Gastrocnemius medialis (tissue), 4 donors: ENCODE measurements at regions not wholly inside any gene's neighbourhood (a gene's known extent, or its start where the extent isn't known, plus 50 kb on each side); places are given as distances from the start of the nearest gene placed in this dataset.

Experiments
- ATAC-seq, 2 donors: fragments of 150-250 bp; one replicate each; pipeline ENCODE4 v1.9.1; 2016
- DNase-seq, 2 donors: peaks; one replicate each; pipeline ENCODE4 v3.0.0-alpha.2; 2019
- H3K27ac ChIP-seq, 4 donors: fragments of 200-600 bp; sonication (generic); 1 replicate in 1 of 4; 2 replicates in 3 of 4; pipeline ENCODE4 v1.5.1; 2016 to 2018; ENCODE audit warnings: mild to moderate bottlenecking in 2 of 4, moderate library complexity in 1 of 4
- H3K27me3 ChIP-seq, 3 donors: fragments of 200-600 bp; sonication (generic) in 2 of 3; 1 replicate in 1 of 3; 2 replicates in 2 of 3; pipeline versions ENCODE4 v1.5.1 to v1.6.0; 2016 to 2019; ENCODE audit warnings: mild to moderate bottlenecking in 1 of 3, moderate library complexity in 1 of 3
- H3K36me3 ChIP-seq, 2 donors: fragments of 200-600 bp; sonication (generic) in 1 of 2; one replicate each; pipeline ENCODE4 v1.5.1; 2017 to 2018
- H3K4me1 ChIP-seq, 2 donors: fragments of 200-600 bp; sonication (generic) in 1 of 2; one replicate each; pipeline ENCODE4 v1.5.1; 2016 to 2017; ENCODE audit warnings: mild to moderate bottlenecking in 2 of 2
- H3K4me3 ChIP-seq, 4 donors: fragments of 200-600 bp; sonication (generic) in 3 of 4; 1 replicate in 1 of 4; 2 replicates in 3 of 4; pipeline ENCODE4 v1.5.1; 2016 to 2019; ENCODE audit warnings: mild to moderate bottlenecking in 2 of 4
- H3K9me3 ChIP-seq, 3 donors: fragments of 200-600 bp; sonication (generic) in 2 of 3; 1 replicate in 1 of 3; 2 replicates in 2 of 3; pipeline ENCODE4 v1.5.1; 2016 to 2019
- POLR2A ChIP-seq, 2 donors: fragments of 450-650 bp; IDR thresholded peaks; one replicate each; pipeline ENCODE4 v1.6.1; 2017; ENCODE audit warnings: antibody characterized with exemption in 2 of 2, mild to moderate bottlenecking in 2 of 2, moderate library complexity in 2 of 2
- in situ Hi-C, 4 donors: fragments of 200-750 bp; cut with MboI; loops; one replicate each; pipeline versions ENCODE4 v1.15.0 to v1.8.0; 2017; ENCODE audit warnings: low sequenced_read_pairs in 4 of 4
- intact Hi-C: fragments of 100-400 bp; cut with DNase I; formaldehyde crosslinking; loops from one replicate; pipeline ENCODE4 v1.15.1; 2023; ENCODE audit warnings: low total_unique reads
- TF ChIP-seq, protein P1 (sequence below), 5 experiments: fragments of 450-650 bp in 3 of 5; fragments of 200-600 bp in 2 of 5; sonication (generic) in 2 of 5; IDR thresholded peaks in 4 of 5; conservative IDR thresholded peaks in 1 of 5; 1 replicate in 4 of 5; 2 replicates in 1 of 5; pipeline ENCODE4 v1.5.1; 2016 to 2019; ENCODE audit warnings: antibody characterized with exemption in 5 of 5, mild to moderate bottlenecking in 3 of 5, moderate library complexity in 3 of 5

DNA sequence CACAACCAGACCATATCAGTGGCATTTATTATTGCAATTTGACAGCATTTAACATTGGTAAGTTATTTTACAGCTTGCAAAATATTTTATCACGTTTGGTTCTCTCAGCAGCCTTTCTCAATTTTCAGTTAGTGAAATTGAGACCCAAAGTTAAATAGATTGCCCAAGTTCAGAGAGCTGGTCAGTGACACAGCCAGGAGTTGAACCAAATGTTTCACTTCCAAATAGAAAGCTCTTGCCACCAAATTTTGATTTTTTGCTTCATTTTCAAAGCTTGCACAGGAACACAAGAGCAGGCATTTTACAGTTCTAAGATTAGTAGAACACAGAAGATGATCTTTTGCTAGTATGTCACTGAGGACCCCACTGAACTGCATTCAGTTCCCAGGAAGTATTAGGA lies 271.5 kb upstream of the C9orf72 start:
- H3K36me3 ChIP-seq = no peaks in the 10 kb centered on the region
- no peak for TF ChIP-seq POLR2A (IDR thresholded peaks at IDR 0.05)
- TF ChIP-seq, protein P1, sequence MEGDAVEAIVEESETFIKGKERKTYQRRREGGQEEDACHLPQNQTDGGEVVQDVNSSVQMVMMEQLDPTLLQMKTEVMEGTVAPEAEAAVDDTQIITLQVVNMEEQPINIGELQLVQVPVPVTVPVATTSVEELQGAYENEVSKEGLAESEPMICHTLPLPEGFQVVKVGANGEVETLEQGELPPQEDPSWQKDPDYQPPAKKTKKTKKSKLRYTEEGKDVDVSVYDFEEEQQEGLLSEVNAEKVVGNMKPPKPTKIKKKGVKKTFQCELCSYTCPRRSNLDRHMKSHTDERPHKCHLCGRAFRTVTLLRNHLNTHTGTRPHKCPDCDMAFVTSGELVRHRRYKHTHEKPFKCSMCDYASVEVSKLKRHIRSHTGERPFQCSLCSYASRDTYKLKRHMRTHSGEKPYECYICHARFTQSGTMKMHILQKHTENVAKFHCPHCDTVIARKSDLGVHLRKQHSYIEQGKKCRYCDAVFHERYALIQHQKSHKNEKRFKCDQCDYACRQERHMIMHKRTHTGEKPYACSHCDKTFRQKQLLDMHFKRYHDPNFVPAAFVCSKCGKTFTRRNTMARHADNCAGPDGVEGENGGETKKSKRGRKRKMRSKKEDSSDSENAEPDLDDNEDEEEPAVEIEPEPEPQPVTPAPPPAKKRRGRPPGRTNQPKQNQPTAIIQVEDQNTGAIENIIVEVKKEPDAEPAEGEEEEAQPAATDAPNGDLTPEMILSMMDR (IDR thresholded peaks at IDR 0.05 in 4 of 5, conservative IDR thresholded peaks at IDR 0.05 in 1 of 5) = no peak
- no peaks in the 10 kb centered on the region for H3K9me3 ChIP-seq
- DNase-seq (no peak), ATAC-seq (no peak)
- intact Hi-C loops = no loop called here
- H3K27me3 ChIP-seq = no peaks in the 10 kb centered on the region
- no peak overlapping the region for H3K27ac ChIP-seq
- no peaks in the 10 kb centered on the region for H3K4me1 ChIP-seq
- in situ Hi-C loops = no loop called here
- no peak overlapping the region for H3K4me3 ChIP-seq

- H3K4me1 ChIP-seq = no peaks in the 10 kb centered on the region
- no peak for TF ChIP-seq POLR2A (IDR thresholded peaks at IDR 0.05)
- TF ChIP-seq, protein P1 (IDR thresholded peaks at IDR 0.05 in 4 of 5, conservative IDR thresholded peaks at IDR 0.05 in 1 of 5) = no peak
- no peaks in the 10 kb centered on the region for H3K27me3 ChIP-seq
- H3K36me3 ChIP-seq = no peaks in the 10 kb centered on the region
- DNase-seq (no peak), ATAC-seq (no peak)
- no peak overlapping the region for H3K27ac ChIP-seq
- in situ Hi-C loops = no loop called here
- no peak overlapping the region for H3K4me3 ChIP-seq
- H3K9me3 ChIP-seq = no peaks in the 10 kb centered on the region
- intact Hi-C loops = no loop called here
Measured at GRCh38 chr9:27847380-27847779, 274.1 kb upstream of the C9orf72 start.

- no peak for TF ChIP-seq POLR2A (IDR thresholded peaks at IDR 0.05)
- TF ChIP-seq, protein P1 (IDR thresholded peaks at IDR 0.05 in 4 of 5, conservative IDR thresholded peaks at IDR 0.05 in 1 of 5) = no peak
- Histone ChIP-seq H3K4me3 (no peak overlapping the region), H3K36me3 (no peaks in the 10 kb centered on the region), H3K27ac (no peak overlapping the region), H3K27me3 (no peaks in the 10 kb centered on the region), H3K4me1 (no peaks in the 10 kb centered on the region), H3K9me3 (no peaks in the 10 kb centered on the region)
- intact Hi-C loops = no loop called here
- DNase-seq (no peak), ATAC-seq (no peak)
- in situ Hi-C loops = no loop called here
Measured at GRCh38 chr9:27847818-27848217, 274.5 kb upstream of the C9orf72 start.

DNA sequence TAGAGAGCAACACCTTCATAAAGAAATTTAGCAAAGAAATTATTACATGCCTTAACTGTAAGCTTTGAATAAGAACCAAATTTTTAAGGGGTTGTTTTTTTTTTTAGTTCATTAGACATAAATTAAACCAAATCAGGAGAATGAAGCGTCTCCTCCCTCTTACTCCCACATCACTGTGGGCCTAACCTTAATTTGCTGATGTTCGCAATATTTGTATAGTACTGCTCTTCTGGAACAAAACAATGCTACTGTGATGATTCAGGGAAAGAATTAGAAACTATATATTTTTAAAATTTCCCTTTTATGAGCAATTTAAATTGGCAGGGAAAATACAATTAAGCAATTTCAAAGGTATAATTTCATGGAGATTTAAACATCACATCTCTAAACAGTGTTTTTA lies 275.0 kb upstream of the C9orf72 start:
- ATAC-seq (no peak), DNase-seq (no peak)
- no peak for TF ChIP-seq POLR2A (IDR thresholded peaks at IDR 0.05)
- TF ChIP-seq, protein P1 (IDR thresholded peaks at IDR 0.05 in 4 of 5, conservative IDR thresholded peaks at IDR 0.05 in 1 of 5) = no peak
- Histone ChIP-seq H3K4me3 (no peak overlapping the region), H3K4me1 (no peaks in the 10 kb centered on the region), H3K27ac (no peak overlapping the region), H3K36me3 (no peaks in the 10 kb centered on the region), H3K9me3 (no peaks in the 10 kb centered on the region), H3K27me3 (no peaks in the 10 kb centered on the region)
- intact Hi-C loops (no loop called here), in situ Hi-C loops (no loop called here)

GRCh38 chr9:27851858-27852257 lies 278.6 kb upstream of the C9orf72 start:
- Histone ChIP-seq H3K27me3 (no peaks in the 10 kb centered on the region), H3K27ac (no peak overlapping the region), H3K9me3 (no peaks in the 10 kb centered on the region), H3K4me3 (no peak overlapping the region), H3K4me1 (no peaks in the 10 kb centered on the region), H3K36me3 (no peaks in the 10 kb centered on the region)
- TF ChIP-seq, protein P1 (IDR thresholded peaks at IDR 0.05 in 4 of 5, conservative IDR thresholded peaks at IDR 0.05 in 1 of 5) = no peak
- TF ChIP-seq POLR2A (IDR thresholded peaks at IDR 0.05) = no peak
- in situ Hi-C loops (loop anchor here in 1 of 4 donors (25.0 kb wide), 1 partner anchor 90 kb away; no protein-coding TSS in a partner anchor), intact Hi-C loops (no loop called here)
- DNase-seq (no peak), ATAC-seq (no peak)
